Rectal smooth muscle tissue (tissue), 1 donor: ENCODE measurements at regions not wholly inside any gene's neighbourhood (a gene's known extent, or its start where the extent isn't known, plus 50 kb on each side); places are given as distances from the start of the nearest gene placed in this dataset.
A peak's percentile ranks its signal among the peaks of the same experiment; 100 is the strongest.

Source experiments
- H3K27ac ChIP-seq: one replicate; pipeline ENCODE4 v1.7.0; 2013; ENCODE audit warnings: low read depth, low read length, inconsistent platforms
- H3K27me3 ChIP-seq: one replicate; pipeline ENCODE4 v1.7.0; 2013; ENCODE audit warnings: low read length; ENCODE audit not compliant: control insufficient read depth, insufficient read depth
- H3K36me3 ChIP-seq: one replicate; pipeline ENCODE4 v1.7.0; 2013; ENCODE audit warnings: low read length; ENCODE audit not compliant: control insufficient read depth, insufficient read depth
- H3K4me1 ChIP-seq: one replicate; pipeline ENCODE4 v1.7.0; 2013; ENCODE audit warnings: low read length; ENCODE audit not compliant: control insufficient read depth, insufficient read depth
- H3K4me3 ChIP-seq: one replicate; pipeline ENCODE4 v1.7.0; 2013; ENCODE audit warnings: low read length
- H3K9ac ChIP-seq: one replicate; pipeline ENCODE4 v1.7.0; 2013; ENCODE audit warnings: low read length

GRCh38 chr12:67447180-67447579 is 178.0 kb downstream of the CAND1 start:
- no peak overlapping the region for H3K9ac ChIP-seq
- no peaks in the 10 kb centered on the region for H3K36me3 ChIP-seq
- no peaks in the 10 kb centered on the region for H3K4me1 ChIP-seq
- H3K4me3 ChIP-seq, result no peak overlapping the region
- no peak overlapping the region for H3K27ac ChIP-seq
- no peaks in the 10 kb centered on the region for H3K27me3 ChIP-seq

DNA sequence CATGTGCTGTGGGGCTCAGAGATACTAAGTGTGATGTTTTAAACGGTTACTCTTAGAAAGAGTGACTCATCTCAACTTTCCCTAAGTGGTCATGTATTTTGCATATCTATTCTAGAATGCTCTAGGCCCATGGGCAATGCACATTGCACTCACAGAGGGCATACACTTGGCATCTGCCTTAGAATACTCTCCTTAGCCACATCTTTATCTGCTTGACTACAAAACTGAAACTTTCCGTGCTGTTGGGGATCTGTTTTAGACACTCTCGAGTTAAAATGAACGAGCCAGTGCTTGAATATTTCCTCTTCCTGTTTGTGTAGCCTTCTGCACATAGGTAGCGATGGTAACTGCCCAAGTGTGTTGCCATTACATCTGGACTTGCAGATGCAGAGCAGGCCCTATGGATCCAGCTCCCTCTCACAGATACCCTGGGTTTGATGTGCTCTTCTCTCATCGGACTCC is 180.5 kb downstream of the CAND1 start:
- no peaks in the 10 kb centered on the region for H3K4me1 ChIP-seq
- H3K9ac ChIP-seq, result no peak overlapping the region
- no peak overlapping the region for H3K27ac ChIP-seq
- no peak overlapping the region for H3K4me3 ChIP-seq
- no peaks in the 10 kb centered on the region for H3K36me3 ChIP-seq
- no peaks in the 10 kb centered on the region for H3K27me3 ChIP-seq

DNA sequence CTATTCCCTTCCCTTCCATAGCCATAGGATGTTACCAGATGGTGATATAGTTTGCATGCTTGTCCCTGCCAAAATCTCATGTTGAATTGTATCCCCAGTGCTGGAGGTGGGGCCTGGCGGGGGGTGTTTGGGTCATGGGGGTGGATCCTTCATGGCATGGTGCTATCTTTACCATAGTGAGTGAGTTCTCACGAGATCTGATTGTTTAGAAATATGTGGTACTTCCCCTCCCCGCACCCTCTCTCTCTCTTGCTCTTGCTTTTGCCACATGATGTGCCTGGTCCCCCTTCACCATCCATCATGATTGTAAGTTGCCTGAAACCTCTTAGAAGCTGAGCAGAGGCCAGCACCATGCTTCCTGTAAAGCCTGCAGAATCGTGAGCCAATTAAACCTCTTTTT is 181.3 kb downstream of the CAND1 start:
- Histone ChIP-seq H3K4me3 (no peak overlapping the region), H3K36me3 (no peaks in the 10 kb centered on the region), H3K4me1 (no peaks in the 10 kb centered on the region), H3K9ac (no peak overlapping the region), H3K27me3 (no peaks in the 10 kb centered on the region), H3K27ac (no peak overlapping the region)

DNA sequence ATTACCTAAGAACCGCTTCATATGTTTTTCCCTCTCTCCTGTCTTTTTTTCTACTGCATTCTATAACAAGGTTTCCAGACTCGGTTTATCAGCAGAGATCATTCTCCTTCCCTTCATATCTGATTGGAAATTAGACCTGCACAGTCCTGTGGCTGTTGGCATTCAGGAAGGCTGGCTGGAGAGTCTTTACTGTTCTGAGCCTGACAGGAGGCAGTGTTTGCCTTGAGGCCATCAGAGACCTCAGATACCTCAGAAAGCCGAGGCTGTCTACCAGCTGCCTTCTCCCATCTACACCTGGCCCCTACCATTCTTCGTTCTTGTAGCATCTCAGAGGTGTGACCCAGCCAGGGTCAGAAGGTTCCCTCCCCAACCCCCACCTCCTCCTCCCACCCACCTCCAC is 182.0 kb downstream of the CAND1 start:
- H3K27ac ChIP-seq, result no peak overlapping the region
- H3K9ac ChIP-seq, result no peak overlapping the region
- H3K4me3 ChIP-seq, result no peak overlapping the region
- no peaks in the 10 kb centered on the region for H3K27me3 ChIP-seq
- H3K36me3 ChIP-seq, result no peaks in the 10 kb centered on the region
- peaks cover 2% of the 10 kb centered on the region for H3K4me1 ChIP-seq

DNA sequence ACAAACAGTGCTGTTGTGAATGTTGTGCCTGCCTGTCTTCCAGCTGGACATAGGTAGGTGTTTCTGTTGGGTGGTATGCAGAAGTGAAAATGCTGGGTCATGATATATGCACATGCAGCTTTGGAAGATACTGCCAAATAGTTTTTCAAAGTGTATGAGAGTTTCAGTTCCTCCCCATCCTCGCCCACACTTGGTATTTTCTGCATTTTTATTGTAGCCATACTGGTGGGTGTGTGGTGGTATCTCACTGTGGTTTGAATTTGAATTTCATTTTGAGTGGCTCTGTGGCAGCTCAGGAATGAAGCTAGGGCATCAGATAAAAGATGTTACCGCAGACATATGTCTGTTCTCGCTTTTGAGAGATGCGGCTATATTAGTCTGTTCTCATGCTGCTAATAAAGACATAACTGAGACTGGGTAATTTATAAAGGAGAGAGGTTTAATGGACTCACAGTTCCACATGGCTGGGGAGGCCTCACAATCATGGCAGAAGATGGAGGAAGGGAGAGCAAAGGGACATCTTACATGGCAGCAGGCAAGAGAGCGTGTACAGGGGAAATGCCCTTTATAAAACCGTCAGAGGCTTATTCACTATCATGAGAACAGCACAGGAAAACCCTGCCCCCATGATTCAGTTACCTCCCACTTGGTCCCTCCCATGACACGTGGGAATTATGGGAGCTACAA is 183.1 kb downstream of the CAND1 start:
- Histone ChIP-seq H3K36me3 (no peaks in the 10 kb centered on the region), H3K27me3 (no peaks in the 10 kb centered on the region), H3K27ac (no peak overlapping the region), H3K4me1 (peaks cover 12% of the 10 kb centered on the region), H3K9ac (no peak overlapping the region), H3K4me3 (no peak overlapping the region)

- Histone ChIP-seq H3K27ac (no peak overlapping the region), H3K36me3 (no peaks in the 10 kb centered on the region), H3K27me3 (no peaks in the 10 kb centered on the region), H3K4me3 (no peak overlapping the region), H3K9ac (no peak overlapping the region), H3K4me1 (peaks cover 19% of the 10 kb centered on the region)
Measured at GRCh38 chr12:67453191-67453590, 184.0 kb downstream of the CAND1 start.

DNA sequence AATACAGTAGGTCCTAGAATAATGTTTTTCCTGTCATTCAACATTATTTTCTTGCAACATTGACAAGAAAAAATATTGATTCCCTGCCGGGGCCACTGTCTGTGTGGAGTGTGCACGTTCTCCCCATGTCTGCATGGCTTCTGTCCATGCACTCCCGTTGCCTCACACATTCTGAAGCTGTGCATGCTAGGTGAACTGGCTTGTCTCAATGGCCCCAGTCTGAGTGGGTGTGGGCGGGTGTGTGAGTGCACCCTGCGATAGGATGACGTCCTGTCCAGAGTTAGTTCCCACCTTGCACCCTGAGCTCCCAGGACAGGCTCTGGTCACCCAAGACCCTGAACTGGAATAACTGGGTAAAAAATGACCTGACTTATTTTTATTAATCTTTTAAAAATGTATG is 186.1 kb downstream of the CAND1 start:
- Histone ChIP-seq H3K4me1 (peaks cover 21% of the 10 kb centered on the region), H3K36me3 (no peaks in the 10 kb centered on the region), H3K4me3 (no peak overlapping the region), H3K9ac (no peak overlapping the region), H3K27ac (no peak overlapping the region), H3K27me3 (no peaks in the 10 kb centered on the region)

DNA sequence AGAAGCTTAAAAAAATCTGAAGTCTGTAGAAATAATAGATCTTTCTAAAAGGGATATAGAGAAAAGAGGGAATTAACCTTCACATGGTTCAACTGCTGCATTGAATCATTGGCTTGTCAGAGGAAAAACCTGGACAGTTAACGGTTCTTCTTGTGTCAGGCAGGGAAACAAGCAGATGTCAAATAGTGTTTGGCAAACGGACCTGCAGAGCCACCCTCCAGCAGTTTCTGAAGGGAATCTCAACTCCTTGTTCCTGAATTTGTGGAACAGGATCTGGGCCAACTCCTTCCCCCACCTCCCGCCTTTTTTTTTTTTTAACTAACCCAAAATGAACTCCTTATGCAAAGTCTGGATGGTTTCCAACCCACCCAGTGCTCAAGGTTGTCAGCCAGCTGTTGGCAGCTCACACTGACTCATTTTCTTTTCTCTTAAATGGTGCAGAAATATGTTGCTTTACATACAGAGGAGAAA is 187.3 kb downstream of the CAND1 start:
- Histone ChIP-seq H3K4me1 (peaks cover 21% of the 10 kb centered on the region), H3K9ac (no peak overlapping the region), H3K4me3 (no peak overlapping the region), H3K27ac (no peak overlapping the region), H3K27me3 (no peaks in the 10 kb centered on the region), H3K36me3 (no peaks in the 10 kb centered on the region)

DNA sequence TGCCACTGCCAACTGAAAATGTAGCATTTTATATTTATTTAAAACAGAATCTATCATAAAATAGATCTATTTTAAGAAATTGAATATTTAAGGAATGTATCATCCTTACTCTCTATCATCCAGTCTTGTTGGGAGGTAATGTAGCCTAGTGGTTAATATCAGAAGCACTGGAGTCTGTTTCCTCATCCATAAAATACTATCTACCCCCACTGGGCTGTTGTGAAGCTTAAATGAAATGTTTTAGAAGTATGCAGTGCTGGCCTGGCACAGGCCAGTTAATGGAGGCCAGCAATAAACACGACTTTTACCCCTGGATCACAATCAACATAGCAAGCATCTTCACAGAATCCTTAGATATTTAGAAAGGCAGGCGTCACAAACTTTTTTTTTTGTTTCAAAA is 188.0 kb downstream of the CAND1 start:
- Histone ChIP-seq H3K4me1 (peaks cover 21% of the 10 kb centered on the region), H3K27me3 (no peaks in the 10 kb centered on the region), H3K4me3 (no peak overlapping the region), H3K36me3 (no peaks in the 10 kb centered on the region), H3K9ac (no peak overlapping the region), H3K27ac (peak overlapping the region; percentile 27)

DNA sequence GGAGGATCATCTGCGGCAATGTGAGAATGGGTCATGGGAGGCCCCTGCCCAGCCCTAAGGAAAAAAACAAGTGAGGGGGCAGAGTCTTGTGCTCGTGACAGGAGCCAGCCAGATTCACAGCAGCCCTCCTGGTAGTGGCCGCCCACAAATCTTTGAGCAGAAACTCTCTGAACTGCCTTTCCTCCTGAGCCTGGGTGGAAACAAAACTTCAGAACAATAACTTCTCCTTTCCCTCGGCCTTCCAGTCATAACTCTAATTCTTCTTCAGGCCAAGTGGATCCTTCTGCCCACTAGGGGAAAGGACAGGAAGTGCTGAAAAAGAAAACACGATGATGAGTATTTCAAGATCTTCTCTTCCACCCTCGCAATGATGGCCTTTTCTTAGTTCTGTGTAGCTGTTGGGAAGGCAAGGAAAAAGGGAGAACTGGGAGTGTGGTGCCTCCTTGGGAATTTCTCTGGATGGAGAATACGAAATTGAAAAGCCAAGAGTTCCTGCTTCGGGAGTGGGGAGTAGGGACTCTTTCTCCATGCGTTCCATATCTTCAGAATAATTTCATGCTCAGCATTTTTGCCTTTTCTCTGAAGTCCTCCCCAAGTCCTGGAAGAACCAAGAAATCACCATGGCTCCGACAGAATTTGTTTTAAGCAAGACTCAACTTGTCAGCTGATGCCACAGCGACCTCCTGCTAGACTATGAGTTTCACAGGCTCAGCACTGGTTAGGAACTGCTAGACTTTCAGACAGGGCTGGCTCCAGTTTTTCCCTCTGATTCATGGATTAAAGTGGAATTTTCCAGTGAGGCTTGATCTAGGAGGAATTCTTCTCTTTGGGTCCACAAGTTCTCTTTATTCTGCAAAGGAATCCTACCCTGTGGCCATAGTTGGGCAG is 188.9 kb downstream of the CAND1 start:
- peaks cover 21% of the 10 kb centered on the region for H3K4me1 ChIP-seq
- no peak overlapping the region for H3K9ac ChIP-seq
- H3K4me3 ChIP-seq, result no peak overlapping the region
- no peaks in the 10 kb centered on the region for H3K27me3 ChIP-seq
- peak overlapping the region; percentile 27 for H3K27ac ChIP-seq
- H3K36me3 ChIP-seq, result no peaks in the 10 kb centered on the region

- H3K9ac ChIP-seq, result no peak overlapping the region
- H3K36me3 ChIP-seq, result no peaks in the 10 kb centered on the region
- no peak overlapping the region for H3K27ac ChIP-seq
Measured at GRCh38 chr12:67459173-67459572, 189.4 kb upstream of the DYRK2 start.

GRCh38 chr12:67459578-67459977 is 189.0 kb upstream of the DYRK2 start:
- Histone ChIP-seq H3K4me3 (no peak overlapping the region), H3K27me3 (no peaks in the 10 kb centered on the region), H3K4me1 (peaks cover 21% of the 10 kb centered on the region), H3K9ac (no peak overlapping the region), H3K27ac (no peak overlapping the region), H3K36me3 (no peaks in the 10 kb centered on the region)

More at GRCh38 chr12:67459173-67459572, 189.4 kb upstream of the DYRK2 start:
- no peak overlapping the region for H3K4me3 ChIP-seq
- H3K4me1 ChIP-seq, result peaks cover 21% of the 10 kb centered on the region
- H3K27me3 ChIP-seq, result no peaks in the 10 kb centered on the region
